SK-N-SH (cell line): ENCODE measurements at regions not wholly inside any gene's neighbourhood (a gene's known extent, or its start where the extent isn't known, plus 50 kb on each side); places are given as distances from the start of the nearest gene placed in this dataset.

Experiments
- CTCF ChIA-PET: fragments of 300-600, 350-600 bp; formaldehyde crosslinking; extraction: SDS; loops from one replicate; lab custom pipeline; 2021; lab: Yijun Ruan, JAX
- POLR2A ChIA-PET: fragments of 350-600 bp; sonication (Branson Sonifier 250); formaldehyde crosslinking; extraction: SDS; loops from one replicate; lab custom pipeline; 2020; ENCODE audit warnings: antibody characterized with exemption, inconsistent platforms; lab: Yijun Ruan, JAX
- DNase-seq: peaks from one replicate; pipeline ENCODE4 v3.0.0; 2012
- H2AFZ ChIP-seq: fragments of 200-600 bp; sonication (generic); 2 replicates; pipeline ENCODE4 v1.8.1; 2016; ENCODE audit warnings: antibody characterized with exemption, mild to moderate bottlenecking, low read depth
- H3F3A ChIP-seq: fragments of 200-600 bp; sonication (generic); replicated peaks from 2 replicates; pipeline ENCODE3; 2016; ENCODE audit warnings: antibody characterized with exemption, mild to moderate bottlenecking; ENCODE audit not compliant: insufficient read depth
- H3K27ac ChIP-seq, 2 experiments: fragments of 200-500 bp in 1 of 2; fragments of 200-600 bp in 1 of 2; sonication (Bioruptor generic) in 1 of 2; sonication (generic), shearing (Covaris generic) in 1 of 2; 2 replicates each; pipeline versions ENCODE4 v1.5.1 to v1.6.1; 2014 to 2016; ENCODE audit warnings: low read depth in 2 of 2, inconsistent platforms in 1 of 2, low read length in 1 of 2, mild to moderate bottlenecking in 1 of 2, mixed read lengths in 1 of 2
- H3K27me3 ChIP-seq: fragments of 200-600 bp; sonication (generic), shearing (Covaris generic); 2 replicates; pipeline ENCODE4 v1.6.1; 2016; ENCODE audit warnings: mixed run types; ENCODE audit not compliant: insufficient read depth
- H3K36me3 ChIP-seq, 2 experiments: fragments of 200-500 bp in 1 of 2; fragments of 200-600 bp in 1 of 2; sonication (Bioruptor generic) in 1 of 2; sonication (generic) in 1 of 2; replicated peaks in 1 of 2; 2 replicates each; pipeline versions ENCODE3 to v1.5.1; 2014 to 2016; ENCODE audit warnings: low read length in 1 of 2, mild to moderate bottlenecking in 1 of 2; ENCODE audit not compliant: insufficient read depth in 2 of 2, control insufficient read depth in 1 of 2
- H3K4me1 ChIP-seq, 2 experiments: fragments of 200-500 bp in 1 of 2; fragments of 200-600 bp in 1 of 2; sonication (Bioruptor generic) in 1 of 2; sonication (generic), shearing (Covaris generic) in 1 of 2; 2 replicates each; pipeline versions ENCODE4 v1.5.1 to v1.6.1; 2014 to 2016; ENCODE audit warnings: low read depth in 1 of 2, low read length in 1 of 2, mixed run types in 1 of 2; ENCODE audit not compliant: insufficient read depth in 2 of 2, control insufficient read depth in 1 of 2
- H3K4me2 ChIP-seq: fragments of 200-600 bp; sonication (generic), shearing (Covaris generic); 2 replicates; pipeline ENCODE4 v1.6.1; 2017; ENCODE audit warnings: mixed run types
- H3K4me3 ChIP-seq, 2 experiments: fragments of 200-500 bp in 1 of 2; fragments of 200-600 bp in 1 of 2; sonication (Bioruptor generic) in 1 of 2; sonication (generic), shearing (Covaris generic) in 1 of 2; 2 replicates each; pipeline versions ENCODE4 v1.5.1 to v1.8.1; 2014 to 2016; ENCODE audit warnings: low read depth in 2 of 2, inconsistent platforms in 1 of 2, low read length in 1 of 2, mild to moderate bottlenecking in 1 of 2, mixed read lengths in 1 of 2, moderate library complexity in 1 of 2
- H3K79me2 ChIP-seq: fragments of 200-600 bp; sonication (generic); 2 replicates; pipeline ENCODE4 v1.8.1; 2017; ENCODE audit warnings: mild to moderate bottlenecking; ENCODE audit not compliant: insufficient read depth
- H3K9ac ChIP-seq: fragments of 200-600 bp; sonication (generic); 2 replicates; pipeline ENCODE4 v1.6.1; 2017; ENCODE audit warnings: mixed run types
- H3K9me2 ChIP-seq: fragments of 200-600 bp; sonication (generic); 2 replicates; pipeline ENCODE4 v1.6.1; 2017; ENCODE audit warnings: mixed run types
- H3K9me3 ChIP-seq: fragments of 200-600 bp; sonication (generic); 2 replicates; pipeline ENCODE4 v1.6.1; 2017; ENCODE audit warnings: mixed run types, mild to moderate bottlenecking, moderate library complexity
- H4K20me1 ChIP-seq: fragments of 200-600 bp; sonication (generic); 2 replicates; pipeline ENCODE4 v1.6.1; 2017; ENCODE audit warnings: mild to moderate bottlenecking, mixed run types; ENCODE audit not compliant: insufficient read depth
- FOXJ3 ChIP-seq: sonication (generic); formaldehyde crosslinking; IDR thresholded peaks from 2 replicates; pipeline ENCODE4 v1.5.1; 2020; ENCODE audit warnings: mild to moderate bottlenecking, missing genetic modification reagents
- GATA2 ChIP-seq: sonication (generic); formaldehyde crosslinking; IDR thresholded peaks from 2 replicates; pipeline ENCODE4 v1.5.0; 2020; ENCODE audit warnings: mild to moderate bottlenecking, missing genetic modification reagents
- MAX ChIP-seq: IDR thresholded peaks from 2 replicates; pipeline ENCODE4 v1.4.0; 2012; ENCODE audit warnings: low read depth
- MEF2A ChIP-seq: IDR thresholded peaks from 2 replicates; pipeline ENCODE4 v1.4.0; 2012; ENCODE audit warnings: low read depth, borderline replicate concordance
- MXI1 ChIP-seq: IDR thresholded peaks from 2 replicates; pipeline ENCODE4 v1.6.1; 2012; ENCODE audit warnings: mild to moderate bottlenecking, low read depth, low read length, improper control_type of control experiment
- NFIC ChIP-seq: IDR thresholded peaks from 2 replicates; pipeline ENCODE4 v1.4.0; 2012; ENCODE audit warnings: borderline replicate concordance
- NRF1 ChIP-seq: IDR thresholded peaks from 2 replicates; pipeline ENCODE4 v1.6.1; 2012; ENCODE audit warnings: low read depth, mild to moderate bottlenecking, low read length
- RCOR1 ChIP-seq: fragments of 150-350 bp; IDR thresholded peaks from 2 replicates; pipeline ENCODE4 v1.6.1; 2017; ENCODE audit warnings: antibody characterized with exemption, low read length
- REST ChIP-seq: IDR thresholded peaks from 2 replicates; pipeline ENCODE4 v1.6.1; 2012; ENCODE audit warnings: mild to moderate bottlenecking, low read depth, low read length, moderate library complexity
- RXRA ChIP-seq: IDR thresholded peaks from 2 replicates; pipeline ENCODE4 v1.4.0; 2012; ENCODE audit warnings: low read depth, mild to moderate bottlenecking, borderline replicate concordance
- SMC3 ChIP-seq: IDR thresholded peaks from 2 replicates; pipeline ENCODE4 v1.6.1; 2012; ENCODE audit warnings: low read depth, low read length, improper control_type of control experiment
- TAF1 ChIP-seq: IDR thresholded peaks from 2 replicates; pipeline ENCODE4 v1.6.1; 2012; ENCODE audit warnings: low read depth, mild to moderate bottlenecking, low read length, moderate library complexity, borderline replicate concordance
- TCF12 ChIP-seq: IDR thresholded peaks from 2 replicates; pipeline ENCODE4 v1.4.0; 2012
- USF2 ChIP-seq: fragments of 150-350 bp; IDR thresholded peaks from 2 replicates; pipeline ENCODE4 v1.6.1; 2017; ENCODE audit warnings: antibody characterized with exemption, low read length, low read depth, borderline replicate concordance
- WGBS: methylation state at CpG from one replicate; pipeline ENCODE4 v1.1.6; 2017; ENCODE audit warnings: low lambda C conversion rate; 5-methylcytosine and 5-hydroxymethylcytosine counted together
- TF ChIP-seq, protein P1 (sequence below): IDR thresholded peaks from 2 replicates; pipeline ENCODE4 v1.4.0; 2012; ENCODE audit warnings: low read depth, borderline replicate concordance
- TF ChIP-seq, protein P2 (sequence below): fragments of 150-350 bp; IDR thresholded peaks from 2 replicates; pipeline ENCODE4 v1.6.1; 2016; ENCODE audit warnings: mild to moderate bottlenecking, low read depth, low read length

DNA sequence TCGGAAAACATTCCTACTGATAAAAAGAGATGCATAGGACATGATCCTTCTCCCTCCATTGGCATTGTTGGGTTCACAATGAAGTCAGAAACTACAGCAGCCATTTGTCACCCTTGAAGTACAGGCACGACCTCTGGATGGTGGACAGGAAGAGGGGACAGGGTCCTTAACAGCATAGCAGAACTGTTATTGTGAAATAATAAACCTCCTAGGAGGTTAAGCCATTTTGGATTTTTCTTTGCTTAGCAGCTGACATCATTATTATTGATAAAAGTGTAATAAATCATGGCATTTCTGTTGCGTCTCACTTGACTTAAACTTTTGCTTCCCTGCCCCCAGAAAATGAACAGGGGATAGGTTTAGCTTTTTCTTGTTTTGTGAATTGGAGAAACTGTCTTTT, 134.3 kb upstream of the SASH1 start:
- Histone ChIP-seq H3K4me1 (no peaks in the 10 kb centered on the region), H3K36me3 (no peaks in the 10 kb centered on the region), H3K9ac (no peak overlapping the region), H3K9me3 (no peaks in the 10 kb centered on the region), H3K79me2 (no peaks in the 10 kb centered on the region), H4K20me1 (no peaks in the 10 kb centered on the region), H3F3A (peaks cover 5% of the 10 kb centered on the region), H3K27ac (no peak overlapping the region), H3K27me3 (no peaks in the 10 kb centered on the region), H3K4me2 (no peak overlapping the region), H2AFZ (no peak overlapping the region), H3K9me2 (no peaks in the 10 kb centered on the region), H3K4me3 (no peak overlapping the region)
- WGBS, result 66% methylated on average over 3 of the region's 3 CpGs
- TF ChIP-seq NRF1 (no peak), MXI1 (no peak), REST (no peak), TCF12 (no peak)
- no peak for DNase-seq
- ChIA-PET CTCF (no interaction called here), POLR2A (no interaction called here)

DNA sequence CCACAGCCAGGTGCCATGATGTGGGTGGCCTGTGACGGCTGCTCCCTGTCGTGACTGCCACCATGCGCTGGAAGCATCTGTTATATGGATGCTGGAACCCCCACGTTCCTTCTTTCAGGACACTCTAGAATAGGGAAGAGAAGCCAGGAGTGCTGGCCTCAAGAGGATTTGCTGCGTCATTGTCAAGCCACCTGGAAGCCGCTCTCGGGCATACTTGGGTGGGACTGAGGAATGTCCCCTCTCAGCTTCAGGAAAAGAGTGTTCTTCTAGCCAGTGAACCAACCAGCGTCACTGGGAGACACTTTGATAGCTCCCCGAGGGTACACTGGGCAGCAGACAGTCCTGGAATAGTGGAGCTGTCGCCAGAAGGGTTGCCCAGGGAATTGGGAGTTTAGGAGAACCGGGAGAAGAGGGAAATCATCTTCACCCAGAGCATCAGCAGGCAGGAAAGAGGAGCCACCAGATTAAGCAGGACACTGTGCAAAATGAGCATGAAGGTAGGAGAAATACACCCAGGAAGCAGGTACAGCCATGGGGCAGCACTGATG, 130.8 kb upstream of the SASH1 start:
- Histone ChIP-seq H2AFZ (no peak overlapping the region), H3K4me1 (no peaks in the 10 kb centered on the region), H3K9me3 (no peaks in the 10 kb centered on the region), H3K9me2 (no peaks in the 10 kb centered on the region), H4K20me1 (no peaks in the 10 kb centered on the region), H3K4me2 (no peak overlapping the region), H3F3A (no peaks in the 10 kb centered on the region), H3K9ac (no peak overlapping the region), H3K27ac (no peak overlapping the region), H3K4me3 (no peak overlapping the region), H3K36me3 (no peaks in the 10 kb centered on the region), H3K79me2 (no peaks in the 10 kb centered on the region), H3K27me3 (no peaks in the 10 kb centered on the region)
- WGBS, result 42% methylated on average over 10 of the region's 11 CpGs
- TF ChIP-seq TCF12 (no peak), GATA2 (CRISPR knock-in tag) (no peak), USF2 (no peak), MEF2A (no peak), SMC3 (no peak), FOXJ3 (no peak), RCOR1 (no peak), MXI1 (no peak), NRF1 (no peak), MAX (no peak), RXRA (no peak), NFIC (no peak), TAF1 (no peak)
- TF ChIP-seq, protein P1, sequence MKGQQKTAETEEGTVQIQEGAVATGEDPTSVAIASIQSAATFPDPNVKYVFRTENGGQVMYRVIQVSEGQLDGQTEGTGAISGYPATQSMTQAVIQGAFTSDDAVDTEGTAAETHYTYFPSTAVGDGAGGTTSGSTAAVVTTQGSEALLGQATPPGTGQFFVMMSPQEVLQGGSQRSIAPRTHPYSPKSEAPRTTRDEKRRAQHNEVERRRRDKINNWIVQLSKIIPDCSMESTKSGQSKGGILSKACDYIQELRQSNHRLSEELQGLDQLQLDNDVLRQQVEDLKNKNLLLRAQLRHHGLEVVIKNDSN, result no peak
- TF ChIP-seq, protein P2, sequence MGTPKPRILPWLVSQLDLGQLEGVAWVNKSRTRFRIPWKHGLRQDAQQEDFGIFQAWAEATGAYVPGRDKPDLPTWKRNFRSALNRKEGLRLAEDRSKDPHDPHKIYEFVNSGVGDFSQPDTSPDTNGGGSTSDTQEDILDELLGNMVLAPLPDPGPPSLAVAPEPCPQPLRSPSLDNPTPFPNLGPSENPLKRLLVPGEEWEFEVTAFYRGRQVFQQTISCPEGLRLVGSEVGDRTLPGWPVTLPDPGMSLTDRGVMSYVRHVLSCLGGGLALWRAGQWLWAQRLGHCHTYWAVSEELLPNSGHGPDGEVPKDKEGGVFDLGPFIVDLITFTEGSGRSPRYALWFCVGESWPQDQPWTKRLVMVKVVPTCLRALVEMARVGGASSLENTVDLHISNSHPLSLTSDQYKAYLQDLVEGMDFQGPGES, result no peak
- CTCF ChIA-PET, result no interaction called here
- POLR2A ChIA-PET, result no interaction called here
- no peak for DNase-seq
